ENCODE measurements at regions not wholly inside any gene's neighbourhood (a gene's known extent, or its start where the extent isn't known, plus 50 kb on each side); places are given as distances from the start of the nearest gene placed in this dataset.

DNA sequence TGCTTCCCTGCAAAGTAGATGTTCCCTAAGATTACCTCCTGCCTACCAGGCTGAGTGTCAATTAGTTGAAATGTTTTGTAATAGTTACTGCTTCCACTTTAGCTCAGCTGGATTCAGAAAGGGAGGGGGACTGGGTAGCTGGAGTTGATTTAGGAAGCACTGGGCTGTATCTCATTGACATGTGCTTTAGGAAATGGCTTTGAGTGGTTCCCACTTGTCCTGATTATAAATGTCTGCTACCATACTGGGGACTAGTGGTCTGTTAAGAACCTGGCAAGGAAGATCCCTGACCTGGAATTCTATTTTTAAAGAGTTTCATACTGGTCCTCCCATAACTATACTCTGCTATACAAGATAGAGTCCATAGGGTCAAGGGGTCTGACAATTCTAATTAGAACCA lies 363.9 kb upstream of the PPP1R2C start:
- no peak overlapping the region for H3K4me2 ChIP-seq (replicated peaks; ENCODE audit: extremely low read depth, low read length, poor library complexity, severe bottlenecking)
- Mint-ChIP-seq H3K27me3 (ENCODE audit: low read depth in 3 of 3) (peaks cover 0 to 3% (median 0%) of the 10 kb centered on the region in 3 donors), H3K9me3 (peaks cover 0 to 4% (median under 1%) of the 10 kb centered on the region in 7 donors), H3K27ac (no peak overlapping the region), H3K36me3 (no peaks in the 10 kb centered on the region), H3K4me3 (no peak overlapping the region), H3K4me1 (no peaks in the 10 kb centered on the region)
- no peaks in the 10 kb centered on the region for H3K9me3 ChIP-seq (replicated peaks in 1 of 2; ENCODE audit: control insufficient read depth in 1 of 2, insufficient read depth in 1 of 2, low read length in 2 of 2)
- H3K4me3 ChIP-seq (replicated peaks in 1 of 3; ENCODE audit: low read depth in 2 of 3, low read length in 3 of 3) = no peak overlapping the region
- H3K36me3 ChIP-seq (replicated peaks in 1 of 2; ENCODE audit: control insufficient read depth in 1 of 2, insufficient read depth in 2 of 2, low read length in 2 of 2) = no peaks in the 10 kb centered on the region
- no peaks in the 10 kb centered on the region for H3K27me3 ChIP-seq (ENCODE audit: control insufficient read depth in 2 of 2, insufficient read depth in 2 of 2, low read length in 2 of 2)
- H3K27ac ChIP-seq (ENCODE audit: low read depth in 1 of 2, low read length in 2 of 2) = no peak overlapping the region
- no peaks in the 10 kb centered on the region for H4K20me1 ChIP-seq (ENCODE audit: insufficient read depth, low read length)
- no peak for DNase-seq
- no peaks in the 10 kb centered on the region for H3K79me2 ChIP-seq (ENCODE audit: insufficient read depth, low read length)
- TF ChIP-seq, protein P1, sequence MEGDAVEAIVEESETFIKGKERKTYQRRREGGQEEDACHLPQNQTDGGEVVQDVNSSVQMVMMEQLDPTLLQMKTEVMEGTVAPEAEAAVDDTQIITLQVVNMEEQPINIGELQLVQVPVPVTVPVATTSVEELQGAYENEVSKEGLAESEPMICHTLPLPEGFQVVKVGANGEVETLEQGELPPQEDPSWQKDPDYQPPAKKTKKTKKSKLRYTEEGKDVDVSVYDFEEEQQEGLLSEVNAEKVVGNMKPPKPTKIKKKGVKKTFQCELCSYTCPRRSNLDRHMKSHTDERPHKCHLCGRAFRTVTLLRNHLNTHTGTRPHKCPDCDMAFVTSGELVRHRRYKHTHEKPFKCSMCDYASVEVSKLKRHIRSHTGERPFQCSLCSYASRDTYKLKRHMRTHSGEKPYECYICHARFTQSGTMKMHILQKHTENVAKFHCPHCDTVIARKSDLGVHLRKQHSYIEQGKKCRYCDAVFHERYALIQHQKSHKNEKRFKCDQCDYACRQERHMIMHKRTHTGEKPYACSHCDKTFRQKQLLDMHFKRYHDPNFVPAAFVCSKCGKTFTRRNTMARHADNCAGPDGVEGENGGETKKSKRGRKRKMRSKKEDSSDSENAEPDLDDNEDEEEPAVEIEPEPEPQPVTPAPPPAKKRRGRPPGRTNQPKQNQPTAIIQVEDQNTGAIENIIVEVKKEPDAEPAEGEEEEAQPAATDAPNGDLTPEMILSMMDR (IDR thresholded peaks at IDR 0.05) = no peak
- intact Hi-C loops (cut with micrococcal nuclease) = no loop called here
- H3K4me1 ChIP-seq (ENCODE audit: control insufficient read depth in 1 of 2, insufficient read depth in 2 of 2, low read length in 2 of 2) = no peaks in the 10 kb centered on the region
- H3K9ac ChIP-seq (ENCODE audit: insufficient read depth, low read length, poor library complexity, severe bottlenecking) = no peak overlapping the region
- no peak overlapping the region for H2AFZ ChIP-seq (ENCODE audit: insufficient read depth, low read depth, low read length, poor library complexity, severe bottlenecking)

GRCh38 chrX:43148305-43148704 lies 370.3 kb upstream of the PPP1R2C start:
- intact Hi-C loops (cut with micrococcal nuclease) = no loop called here
- TF ChIP-seq, protein P1 (IDR thresholded peaks at IDR 0.05) = no peak
- H3K9me3 ChIP-seq (replicated peaks in 1 of 2; ENCODE audit: control insufficient read depth in 1 of 2, insufficient read depth in 1 of 2, low read length in 2 of 2) = no peaks in the 10 kb centered on the region
- no peak for DNase-seq
- H3K4me2 ChIP-seq (replicated peaks; ENCODE audit: extremely low read depth, low read length, poor library complexity, severe bottlenecking) = no peak overlapping the region
- no peaks in the 10 kb centered on the region for H3K4me1 ChIP-seq (ENCODE audit: control insufficient read depth in 1 of 2, insufficient read depth in 2 of 2, low read length in 2 of 2)
- no peak overlapping the region for H3K9ac ChIP-seq (ENCODE audit: insufficient read depth, low read length, poor library complexity, severe bottlenecking)
- no peaks in the 10 kb centered on the region for H3K79me2 ChIP-seq (ENCODE audit: insufficient read depth, low read length)
- no peaks in the 10 kb centered on the region for H3K27me3 ChIP-seq (ENCODE audit: control insufficient read depth in 2 of 2, insufficient read depth in 2 of 2, low read length in 2 of 2)
- peaks cover 0 to 8% (median 5%) of the 10 kb centered on the region in 7 donors for H3K9me3 Mint-ChIP-seq
- H4K20me1 ChIP-seq (ENCODE audit: insufficient read depth, low read length) = no peaks in the 10 kb centered on the region
- no peak overlapping the region for H2AFZ ChIP-seq (ENCODE audit: insufficient read depth, low read depth, low read length, poor library complexity, severe bottlenecking)
- no peaks in the 10 kb centered on the region for H3K36me3 ChIP-seq (replicated peaks in 1 of 2; ENCODE audit: control insufficient read depth in 1 of 2, insufficient read depth in 2 of 2, low read length in 2 of 2)
- no peak overlapping the region for H3K4me3 ChIP-seq (replicated peaks in 1 of 3; ENCODE audit: low read depth in 2 of 3, low read length in 3 of 3)
- H3K4me1 Mint-ChIP-seq = no peaks in the 10 kb centered on the region
- H3K4me3 Mint-ChIP-seq = no peak overlapping the region
- H3K27ac ChIP-seq (ENCODE audit: low read depth in 1 of 2, low read length in 2 of 2) = no peak overlapping the region
- no peaks in the 10 kb centered on the region for H3K36me3 Mint-ChIP-seq
- no peak overlapping the region for H3K27ac Mint-ChIP-seq
- H3K27me3 Mint-ChIP-seq (ENCODE audit: low read depth in 3 of 3) = no peaks in the 10 kb centered on the region
- 83% methylated on average over 1 of the region's 3 CpGs for WGBS (ENCODE audit: insufficient coverage)
